Caco-2 (cell line): ENCODE measurements at regions not wholly inside any gene's neighbourhood (a gene's known extent, or its start where the extent isn't known, plus 50 kb on each side); places are given as distances from the start of the nearest gene placed in this dataset.

Source experiments
- BruUV-seq: library from RNA; stranded (reverse); fragments of 400-500 nt; replicated peaks from 2 replicates; lab custom pipeline; 2021; lab: Mats Ljungman, UMichigan
- CTCF ChIA-PET: fragments of 300-600 bp; sonication (Branson Sonifier 250); formaldehyde crosslinking; loops from one replicate; lab custom pipeline; 2022; ENCODE audit warnings: antibody characterized with exemption; lab: Charles Lee
- POLR2A ChIA-PET: fragments of 300-600 bp; sonication (Branson Sonifier 250); formaldehyde crosslinking; loops from one replicate; lab custom pipeline; 2022; ENCODE audit warnings: antibody characterized with exemption; lab: Charles Lee
- DNase-seq, 2 experiments: peaks; one replicate each; pipeline versions ENCODE4 v3.0.0 to v3.0.0-alpha.2; 2020 to 2022
- H3K27me3 ChIP-seq: replicated peaks from 2 replicates; pipeline ENCODE4 v1.6.0; 2011; ENCODE audit warnings: low read length; ENCODE audit not compliant: control insufficient read depth, insufficient read depth
- H3K36me3 ChIP-seq: 2 replicates; pipeline ENCODE4 v1.5.1; 2011; ENCODE audit warnings: low read length; ENCODE audit not compliant: control insufficient read depth, insufficient read depth
- H3K4me1 ChIP-seq: fragments of 250-450 bp; sonication (Bioruptor Pico); 2 replicates; pipeline ENCODE4 v1.5.1; 2020; ENCODE audit warnings: mild to moderate bottlenecking
- H3K4me3 ChIP-seq: 2 replicates; pipeline ENCODE4 v1.5.1; 2011; ENCODE audit warnings: low read depth, mild to moderate bottlenecking, control low read depth, low read length
- H3K9me3 ChIP-seq: fragments of 250-450 bp; sonication (Bioruptor Pico); 2 replicates; pipeline ENCODE4 v1.5.1; 2020; ENCODE audit warnings: mild to moderate bottlenecking, moderate library complexity
- H3K27ac Mint-ChIP-seq: one replicate; pipeline ENCODE4 v1.8.0; 2022; ENCODE audit warnings: mixed read lengths; ENCODE audit not compliant: unreplicated experiment
- H3K27me3 Mint-ChIP-seq: one replicate; pipeline ENCODE4 v1.8.0; 2022; ENCODE audit warnings: mixed read lengths; ENCODE audit not compliant: insufficient read depth, unreplicated experiment
- H3K36me3 Mint-ChIP-seq: one replicate; pipeline ENCODE4 v1.8.0; 2022; ENCODE audit warnings: mild to moderate bottlenecking, mixed read lengths; ENCODE audit not compliant: insufficient read depth, unreplicated experiment
- H3K4me1 Mint-ChIP-seq: one replicate; pipeline ENCODE4 v1.8.0; 2022; ENCODE audit warnings: low read depth, mixed read lengths; ENCODE audit not compliant: unreplicated experiment
- H3K4me3 Mint-ChIP-seq: one replicate; pipeline ENCODE4 v1.8.0; 2022; ENCODE audit warnings: mild to moderate bottlenecking, moderate library complexity, mixed read lengths; ENCODE audit not compliant: unreplicated experiment
- H3K9me3 Mint-ChIP-seq: one replicate; pipeline ENCODE4 v1.8.0; 2022; ENCODE audit warnings: mixed read lengths; ENCODE audit not compliant: unreplicated experiment
- intact Hi-C: fragments of 100-400 bp; cut with micrococcal nuclease; formaldehyde crosslinking; loops from one replicate; pipeline ENCODE4 v1.10.0; 2022; ENCODE audit not compliant: unreplicated experiment
- TF ChIP-seq, protein P1 (sequence below), 2 experiments: fragments of 200-600 bp in 1 of 2; IDR thresholded peaks; 1 replicate in 1 of 2; 2 replicates in 1 of 2; pipeline versions ENCODE4 v1.5.1 to v1.8.0; 2011 to 2022; ENCODE audit warnings: antibody characterized with exemption in 1 of 2, control low read depth in 1 of 2, inconsistent platforms in 1 of 2, low read depth in 1 of 2, low read length in 1 of 2, mild to moderate bottlenecking in 1 of 2, moderate library complexity in 1 of 2; ENCODE audit not compliant: insufficient read depth in 1 of 2, severe bottlenecking in 1 of 2, unreplicated experiment in 1 of 2

DNA sequence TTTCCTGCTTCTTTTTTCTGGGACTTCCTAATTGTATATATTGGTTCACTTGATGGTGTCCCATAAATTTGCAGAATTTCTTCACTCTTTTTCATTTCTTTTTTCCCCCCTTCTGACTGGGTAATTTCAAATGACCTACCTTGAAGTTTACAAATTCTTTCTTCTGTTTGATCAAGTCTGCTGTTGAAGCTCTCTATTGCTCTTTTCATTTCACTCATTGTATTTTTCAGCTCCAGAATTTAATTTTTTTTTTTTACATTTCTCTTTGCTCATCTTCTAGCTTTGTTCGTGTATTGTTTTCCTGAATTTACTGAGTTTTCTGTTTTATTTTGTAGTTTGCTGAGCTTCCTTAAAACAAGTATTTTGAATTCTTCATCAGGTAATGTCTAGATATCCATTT, 61.7 kb upstream of the SRD5A3 start:
- H3K4me1 ChIP-seq, result no peaks in the 10 kb centered on the region
- H3K9me3 Mint-ChIP-seq, result peaks cover 41% of the 10 kb centered on the region
- no peaks in the 10 kb centered on the region for H3K27me3 ChIP-seq
- ChIA-PET POLR2A (no interaction called here), CTCF (no interaction called here)
- no peak overlapping the region for H3K27ac Mint-ChIP-seq
- peaks cover 9% of the 10 kb centered on the region; the same call in 1 of the 2 replicates for H3K9me3 ChIP-seq
- H3K4me1 Mint-ChIP-seq, result no peaks in the 10 kb centered on the region
- H3K27me3 Mint-ChIP-seq, result peaks cover 3% of the 10 kb centered on the region
- H3K36me3 Mint-ChIP-seq, result no peaks in the 10 kb centered on the region
- TF ChIP-seq, protein P1, sequence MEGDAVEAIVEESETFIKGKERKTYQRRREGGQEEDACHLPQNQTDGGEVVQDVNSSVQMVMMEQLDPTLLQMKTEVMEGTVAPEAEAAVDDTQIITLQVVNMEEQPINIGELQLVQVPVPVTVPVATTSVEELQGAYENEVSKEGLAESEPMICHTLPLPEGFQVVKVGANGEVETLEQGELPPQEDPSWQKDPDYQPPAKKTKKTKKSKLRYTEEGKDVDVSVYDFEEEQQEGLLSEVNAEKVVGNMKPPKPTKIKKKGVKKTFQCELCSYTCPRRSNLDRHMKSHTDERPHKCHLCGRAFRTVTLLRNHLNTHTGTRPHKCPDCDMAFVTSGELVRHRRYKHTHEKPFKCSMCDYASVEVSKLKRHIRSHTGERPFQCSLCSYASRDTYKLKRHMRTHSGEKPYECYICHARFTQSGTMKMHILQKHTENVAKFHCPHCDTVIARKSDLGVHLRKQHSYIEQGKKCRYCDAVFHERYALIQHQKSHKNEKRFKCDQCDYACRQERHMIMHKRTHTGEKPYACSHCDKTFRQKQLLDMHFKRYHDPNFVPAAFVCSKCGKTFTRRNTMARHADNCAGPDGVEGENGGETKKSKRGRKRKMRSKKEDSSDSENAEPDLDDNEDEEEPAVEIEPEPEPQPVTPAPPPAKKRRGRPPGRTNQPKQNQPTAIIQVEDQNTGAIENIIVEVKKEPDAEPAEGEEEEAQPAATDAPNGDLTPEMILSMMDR (IDR thresholded peaks at IDR 0.05; ENCODE audit: insufficient read depth in 1 of 2, low read depth in 1 of 2, low read length in 1 of 2, severe bottlenecking in 1 of 2, unreplicated experiment in 1 of 2), result no peak
- no peak overlapping the region for H3K4me3 Mint-ChIP-seq
- H3K4me3 ChIP-seq, result no peak overlapping the region
- intact Hi-C loops, result no loop called here
- BruUV-seq, result no TSS peak
- no peak for DNase-seq
- no peaks in the 10 kb centered on the region for H3K36me3 ChIP-seq

DNA sequence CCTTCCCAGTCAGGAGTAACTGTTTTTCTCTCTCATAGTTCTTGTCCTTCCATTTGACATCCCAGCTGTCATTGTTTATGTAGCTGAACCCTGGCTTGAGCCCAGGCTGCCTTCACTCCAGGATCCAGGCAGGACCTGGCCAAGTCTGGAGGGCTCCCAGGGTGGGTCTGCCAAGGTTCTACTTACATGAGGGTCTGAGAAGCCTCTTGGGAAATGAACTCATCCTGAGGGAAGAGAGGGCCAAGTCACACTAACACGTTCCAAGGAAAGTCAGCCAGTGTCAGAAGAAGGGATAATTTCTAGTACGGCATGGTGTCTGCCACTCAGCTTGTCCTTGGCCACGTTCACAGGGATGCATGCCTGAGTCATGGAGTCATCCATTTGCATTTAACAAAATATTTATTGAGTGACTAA, 54.8 kb upstream of the SRD5A3 start:
- POLR2A ChIA-PET, result no interaction called here
- BruUV-seq, result no TSS peak
- H3K27ac Mint-ChIP-seq, result no peak overlapping the region

DNA sequence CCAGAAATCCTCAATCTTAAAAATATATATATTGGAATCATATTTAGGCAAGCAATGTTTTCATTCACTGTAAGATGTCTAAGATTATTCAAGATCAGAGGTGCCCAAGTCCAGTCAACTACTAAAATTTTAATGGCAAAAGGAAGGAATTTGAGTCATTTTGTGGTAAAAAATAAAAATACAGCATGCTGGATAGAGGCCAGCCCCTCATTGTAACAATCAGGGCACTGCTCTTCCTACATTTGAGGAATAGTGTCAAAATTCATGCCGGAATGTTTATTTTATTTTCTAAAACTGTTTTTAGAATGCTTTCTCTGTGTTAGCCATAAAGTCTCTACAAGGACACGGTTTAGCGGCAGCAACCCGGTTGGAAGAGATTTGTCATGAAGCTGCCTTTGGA, 49.9 kb upstream of the SRD5A3 start:
- Mint-ChIP-seq H3K27me3 (peaks cover 8% of the 10 kb centered on the region), H3K4me3 (no peak overlapping the region), H3K36me3 (no peaks in the 10 kb centered on the region), H3K27ac (no peak overlapping the region), H3K9me3 (no peaks in the 10 kb centered on the region), H3K4me1 (no peaks in the 10 kb centered on the region)
- no TSS peak for BruUV-seq
- TF ChIP-seq, protein P1 (IDR thresholded peaks at IDR 0.05; ENCODE audit: insufficient read depth in 1 of 2, low read depth in 1 of 2, low read length in 1 of 2, severe bottlenecking in 1 of 2, unreplicated experiment in 1 of 2), result no peak
- Histone ChIP-seq H3K9me3 (no peaks in the 10 kb centered on the region), H3K36me3 (no peaks in the 10 kb centered on the region), H3K27me3 (no peaks in the 10 kb centered on the region), H3K4me3 (no peak overlapping the region), H3K4me1 (no peaks in the 10 kb centered on the region)
- POLR2A ChIA-PET, result no interaction called here
- intact Hi-C loops, result no loop called here
- CTCF ChIA-PET, result no interaction called here
- DNase-seq, result no peak

More for the DNA sequence above, 54.8 kb upstream of the SRD5A3 start:
- no peaks in the 10 kb centered on the region for H3K36me3 Mint-ChIP-seq
- H3K4me3 ChIP-seq, result no peak overlapping the region
- H3K9me3 ChIP-seq, result no peaks in the 10 kb centered on the region
- no peaks in the 10 kb centered on the region for H3K4me1 Mint-ChIP-seq
- H3K4me1 ChIP-seq, result no peaks in the 10 kb centered on the region
- no peaks in the 10 kb centered on the region for H3K36me3 ChIP-seq
- peaks cover 8% of the 10 kb centered on the region for H3K27me3 Mint-ChIP-seq
- CTCF ChIA-PET, result no interaction called here
- TF ChIP-seq, protein P1 (IDR thresholded peaks at IDR 0.05; ENCODE audit: insufficient read depth in 1 of 2, low read depth in 1 of 2, low read length in 1 of 2, severe bottlenecking in 1 of 2, unreplicated experiment in 1 of 2), result no peak
- no peaks in the 10 kb centered on the region for H3K27me3 ChIP-seq
- no peak overlapping the region for H3K4me3 Mint-ChIP-seq
- H3K9me3 Mint-ChIP-seq, result no peaks in the 10 kb centered on the region
- intact Hi-C loops, result no loop called here
- no peak for DNase-seq
